T47D (cell line): ENCODE measurements at regions not wholly inside any gene's neighbourhood (a gene's known extent, or its start where the extent isn't known, plus 50 kb on each side); places are given as distances from the start of the nearest gene placed in this dataset.
A peak's percentile ranks its signal among the peaks of the same experiment; 100 is the strongest.

Experiments
- DNase-seq, 2 experiments: peaks; one replicate each; pipeline versions ENCODE4 v3.0.0 to v3.0.0-alpha.2; 2011 to 2012; ENCODE audit warnings: low read depth in 1 of 2, low spot score in 1 of 2
- JUND ChIP-seq: IDR thresholded peaks from 2 replicates; pipeline ENCODE4 v1.6.1; 2012; ENCODE audit warnings: low read depth
- in situ Hi-C: cut with HindIII; loops from 2 replicates; pipeline ENCODE4 v1.10.0; 2016; ENCODE audit warnings: low sequenced_read_pairs, low pct_unique_long_range_greater_than_20kb

DNA sequence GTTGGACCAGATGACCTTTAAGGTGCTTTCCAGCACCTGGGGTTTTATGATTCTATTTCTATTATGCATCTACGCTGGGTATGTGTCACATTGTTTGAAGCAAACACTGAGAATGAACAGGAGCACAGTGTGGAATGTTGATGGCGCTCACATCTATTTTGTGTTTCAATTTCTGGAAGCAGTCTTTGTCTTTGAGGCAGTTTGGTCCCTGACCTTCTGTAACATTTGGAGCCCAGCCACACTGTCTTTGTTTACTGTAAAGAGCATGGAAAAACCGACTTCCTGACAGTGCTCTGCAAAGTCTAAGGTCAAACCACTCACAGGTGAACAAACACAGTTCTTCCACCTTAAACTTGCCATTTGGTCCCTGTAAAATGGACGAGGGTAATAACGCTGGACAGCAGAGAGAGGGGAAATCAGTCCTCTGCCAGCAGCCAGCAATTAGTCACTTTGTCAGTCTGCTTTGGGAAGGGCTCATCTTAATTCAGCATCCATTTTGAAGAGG lies 155.5 kb downstream of the PRL start:
- no peak for TF ChIP-seq JUND
- DNase-seq: peak in 1 of 2 experiments; percentile 68
- in situ Hi-C loops: no loop called here

GRCh38 chr6:22142856-22143255 lies 154.0 kb downstream of the PRL start:
- no peak for DNase-seq
- in situ Hi-C loops: no loop called here

GRCh38 chr6:22145376-22145775 lies 151.5 kb downstream of the PRL start:
- TF ChIP-seq JUND: no peak
- in situ Hi-C loops: no loop called here
- DNase-seq: peak in 1 of 2 experiments; percentile 29

More at GRCh38 chr6:22142856-22143255, 154.0 kb downstream of the PRL start:
- no peak for TF ChIP-seq JUND

DNA sequence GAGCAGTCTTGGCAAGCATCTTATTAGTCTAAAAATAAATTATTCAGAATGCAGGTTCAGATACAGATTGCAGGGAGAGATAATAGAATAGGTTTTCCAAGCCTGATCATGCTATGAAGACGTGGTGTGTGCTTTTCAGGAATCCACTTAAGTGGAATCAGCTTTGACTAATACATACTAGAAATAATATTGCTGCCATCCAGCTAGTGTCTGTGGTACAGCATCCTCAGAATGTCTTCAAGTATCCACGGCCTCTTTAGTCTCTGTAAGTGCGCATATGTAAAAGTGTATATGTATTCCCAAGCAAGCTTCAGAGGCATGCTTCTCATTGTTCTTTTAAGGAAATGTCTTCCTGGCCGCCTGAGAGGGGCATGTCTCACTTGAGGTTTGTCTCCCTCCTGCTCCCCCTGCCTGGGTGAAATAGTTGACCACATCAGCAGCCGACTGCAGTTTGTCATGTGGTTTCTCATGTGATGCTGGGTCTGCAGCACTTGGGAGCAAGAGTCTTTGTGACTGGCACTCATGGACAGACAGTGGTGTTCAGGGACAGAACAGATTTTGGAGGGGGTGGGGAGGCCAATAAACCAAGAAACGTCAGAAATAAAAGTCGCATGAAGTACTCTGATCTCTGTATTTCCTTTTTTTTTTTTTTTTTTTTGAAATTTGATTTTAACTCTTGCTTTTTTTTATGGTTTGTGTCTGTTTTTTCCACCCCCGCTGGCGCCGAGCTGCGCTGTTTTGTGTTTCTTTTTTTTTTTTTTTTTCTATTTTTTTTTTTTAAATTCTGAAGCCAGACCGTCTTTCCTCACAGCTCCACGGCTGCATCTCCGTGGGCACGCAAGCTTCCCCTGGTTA lies 150.8 kb downstream of the PRL start:
- no peak for TF ChIP-seq JUND
- in situ Hi-C loops: no loop called here
- peak in 1 of 2 experiments; percentile 48 for DNase-seq

DNA sequence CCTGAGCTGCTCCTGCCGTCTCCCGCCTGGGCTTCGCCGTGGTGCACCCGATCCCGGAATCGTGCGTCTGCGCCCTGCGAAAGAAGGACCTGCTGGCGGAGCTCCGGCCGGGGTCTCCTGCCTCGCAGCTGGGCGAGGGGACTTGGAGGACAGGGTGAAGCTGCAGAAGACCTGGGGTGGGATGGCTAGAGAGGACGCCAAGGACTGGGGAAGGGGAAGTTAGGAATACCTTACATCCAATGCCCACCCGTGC lies 150.2 kb downstream of the PRL start:
- no peak for TF ChIP-seq JUND
- DNase-seq: no peak
- in situ Hi-C loops: no loop called here

GRCh38 chr6:22146931-22147701 lies 149.7 kb downstream of the PRL start:
- in situ Hi-C loops: no loop called here
- no peak for TF ChIP-seq JUND
- DNase-seq: no peak

DNA sequence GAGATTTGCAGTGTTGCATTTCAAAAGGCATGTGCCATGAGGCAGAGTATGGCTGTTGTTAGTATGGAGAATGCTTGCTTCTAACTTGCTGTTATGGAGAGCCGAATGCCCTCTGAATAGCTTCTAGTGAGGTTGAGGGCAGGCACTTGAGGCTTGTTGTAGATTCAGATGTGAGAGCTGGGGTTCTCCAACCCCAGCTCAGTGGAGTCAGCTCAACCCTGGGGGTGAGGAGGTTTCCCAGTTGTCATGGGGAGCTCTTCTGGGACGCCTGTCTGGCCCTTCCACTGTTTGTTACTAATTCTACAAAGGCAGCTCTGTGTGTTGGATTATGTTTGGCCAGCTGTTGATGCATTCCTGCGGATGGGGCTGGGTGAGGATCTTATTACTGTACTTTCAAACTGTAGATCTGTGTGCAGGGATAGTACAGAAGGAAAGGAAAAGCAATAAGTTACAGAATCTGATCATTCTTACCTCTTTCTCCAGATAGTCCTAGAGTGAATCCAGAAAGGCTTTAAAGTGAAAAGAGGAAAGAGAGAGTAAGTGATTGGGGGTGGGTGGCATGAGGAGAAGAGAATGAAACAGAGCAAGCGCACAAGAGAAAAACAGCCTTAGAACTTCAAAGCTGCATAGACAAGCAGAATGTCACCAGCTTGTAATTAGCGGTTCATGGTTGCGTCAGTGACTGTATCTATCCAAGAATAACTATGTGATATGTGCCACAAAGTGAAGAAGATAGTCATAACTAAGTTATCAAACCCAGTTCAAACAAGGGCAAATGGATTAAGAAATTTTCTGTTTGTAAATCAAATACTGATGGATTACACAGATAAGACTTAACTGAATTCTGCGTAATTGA lies 148.7 kb downstream of the PRL start:
- no peak for TF ChIP-seq JUND
- in situ Hi-C loops: no loop called here
- peak; percentile 30 to 70 for DNase-seq

- peak in 1 of 2 experiments; percentile 54 for DNase-seq
- no peak for TF ChIP-seq JUND
- in situ Hi-C loops: no loop called here
These were observed 147.7 kb downstream of the PRL start for GRCh38 chr6:22149096-22149495.

- TF ChIP-seq JUND: no peak
- DNase-seq: no peak
These were observed 147.1 kb downstream of the PRL start for GRCh38 chr6:22149501-22150367.

GRCh38 chr6:22150368-22151035 lies 146.3 kb downstream of the PRL start:
- in situ Hi-C loops: no loop called here
- no peak for TF ChIP-seq JUND
- no peak for DNase-seq

More at GRCh38 chr6:22149501-22150367, 147.1 kb downstream of the PRL start:
- in situ Hi-C loops: no loop called here

DNA sequence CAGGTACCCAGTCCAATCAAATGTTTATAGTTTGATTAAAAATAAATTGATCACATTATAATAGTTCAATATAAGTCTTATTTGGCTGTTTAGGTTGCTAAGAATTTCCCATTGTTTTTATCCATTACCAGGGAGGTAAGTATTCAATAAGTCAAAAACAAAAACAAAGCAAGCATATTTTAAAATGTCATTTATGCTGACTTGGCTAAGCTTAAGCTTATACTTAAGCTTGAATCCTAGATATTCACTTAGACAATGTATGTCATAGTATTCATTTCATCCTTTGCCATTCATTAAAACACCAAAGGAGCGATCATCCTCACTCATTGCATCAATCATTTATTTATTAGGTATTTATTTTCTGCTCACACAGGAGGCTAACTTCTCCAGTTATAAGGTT lies 144.9 kb downstream of the PRL start:
- in situ Hi-C loops: no loop called here
- no peak for DNase-seq
- no peak for TF ChIP-seq JUND
